GM12874 (cell line): ENCODE measurements at regions not wholly inside any gene's neighbourhood (a gene's known extent, or its start where the extent isn't known, plus 50 kb on each side); places are given as distances from the start of the nearest gene placed in this dataset.

ENCODE experiments used
- CTCF ChIP-seq: IDR thresholded peaks from 2 replicates; pipeline ENCODE4 v1.5.1; 2011; ENCODE audit warnings: low read depth, mild to moderate bottlenecking, control low read depth, low read length, moderate library complexity; ENCODE audit not compliant: insufficient read depth

GRCh38 chr5:143701493-143701892 is 110.5 kb upstream of the HMHB1 start:
- TF ChIP-seq CTCF: no peak

- TF ChIP-seq CTCF: no peak
Observed at GRCh38 chr5:143700994-143701393, 111.0 kb upstream of the HMHB1 start.

GRCh38 chr5:143699121-143699520 is 112.8 kb upstream of the HMHB1 start:
- no peak for TF ChIP-seq CTCF

- no peak for TF ChIP-seq CTCF
Observed at GRCh38 chr5:143698574-143698973, 113.4 kb upstream of the HMHB1 start.

GRCh38 chr5:143696921-143697320 is 115.0 kb upstream of the HMHB1 start:
- no peak for TF ChIP-seq CTCF

- no peak for TF ChIP-seq CTCF
Observed at GRCh38 chr5:143695941-143696340, 116.0 kb upstream of the HMHB1 start.

- no peak for TF ChIP-seq CTCF
Observed at GRCh38 chr5:143695244-143695864, 116.6 kb upstream of the HMHB1 start.
